A673 (cell line): ENCODE measurements at regions not wholly inside any gene's neighbourhood (a gene's known extent, or its start where the extent isn't known, plus 50 kb on each side); places are given as distances from the start of the nearest gene placed in this dataset.

Experiments
- EZH2 ChIP-seq: fragments of 200-600 bp; sonication (generic); IDR thresholded peaks from 2 replicates; pipeline ENCODE4 v1.6.1; 2017; ENCODE audit warnings: borderline replicate concordance, low read depth, mild to moderate bottlenecking, mixed read lengths, antibody characterized with exemption, low read length; ENCODE audit not compliant: poor library complexity, severe bottlenecking
- TF ChIP-seq, protein P1 (sequence below): fragments of 300-800, 200-600 bp; sonication (generic); conservative IDR thresholded peaks from 2 replicates; pipeline ENCODE4 v1.5.1; 2017; ENCODE audit warnings: low read depth, mild to moderate bottlenecking, antibody characterized with exemption, low read length, moderate library complexity, mixed read lengths

DNA sequence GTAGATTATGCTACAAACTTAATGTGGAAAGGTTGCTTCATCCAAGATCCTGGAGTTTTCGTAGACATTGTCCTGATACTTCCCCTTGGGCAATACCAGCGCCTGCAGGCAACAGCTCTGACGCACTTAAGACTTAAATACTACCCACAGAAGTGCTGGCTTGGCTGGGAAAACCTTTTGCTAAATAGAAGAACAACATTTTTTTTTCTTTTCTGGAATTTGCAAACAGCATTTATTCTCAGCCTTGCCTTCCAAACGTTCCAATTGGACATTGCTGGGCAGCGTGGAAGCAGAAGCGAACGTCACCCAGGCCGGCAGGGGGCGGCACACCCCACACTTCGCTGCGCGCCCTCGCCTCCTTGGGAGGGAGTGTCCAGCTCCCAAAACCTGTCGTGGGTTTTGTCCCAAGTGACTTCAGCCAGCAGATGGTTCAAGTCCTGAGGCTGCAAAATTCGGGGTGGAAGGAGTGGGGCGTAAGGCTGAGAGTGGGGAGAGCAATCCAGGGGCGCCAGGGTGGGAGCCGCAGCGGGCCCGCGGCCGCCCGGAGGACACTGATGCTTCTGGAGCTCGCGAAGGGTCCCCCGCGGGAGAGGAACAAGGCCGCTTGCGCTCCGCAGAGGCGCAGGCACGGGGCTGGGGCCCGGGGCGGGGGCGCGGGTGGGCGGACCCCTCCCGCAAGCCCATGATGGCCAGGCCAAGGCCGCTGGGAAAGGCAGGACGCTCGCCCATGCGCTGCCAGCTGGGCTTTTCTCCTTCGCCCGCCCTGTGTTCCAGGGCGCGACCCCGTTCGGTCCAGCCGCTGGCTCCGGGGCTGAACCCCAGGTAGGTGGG lies 60.8 kb upstream of the MAP3K4 start:
- TF ChIP-seq, protein P1, sequence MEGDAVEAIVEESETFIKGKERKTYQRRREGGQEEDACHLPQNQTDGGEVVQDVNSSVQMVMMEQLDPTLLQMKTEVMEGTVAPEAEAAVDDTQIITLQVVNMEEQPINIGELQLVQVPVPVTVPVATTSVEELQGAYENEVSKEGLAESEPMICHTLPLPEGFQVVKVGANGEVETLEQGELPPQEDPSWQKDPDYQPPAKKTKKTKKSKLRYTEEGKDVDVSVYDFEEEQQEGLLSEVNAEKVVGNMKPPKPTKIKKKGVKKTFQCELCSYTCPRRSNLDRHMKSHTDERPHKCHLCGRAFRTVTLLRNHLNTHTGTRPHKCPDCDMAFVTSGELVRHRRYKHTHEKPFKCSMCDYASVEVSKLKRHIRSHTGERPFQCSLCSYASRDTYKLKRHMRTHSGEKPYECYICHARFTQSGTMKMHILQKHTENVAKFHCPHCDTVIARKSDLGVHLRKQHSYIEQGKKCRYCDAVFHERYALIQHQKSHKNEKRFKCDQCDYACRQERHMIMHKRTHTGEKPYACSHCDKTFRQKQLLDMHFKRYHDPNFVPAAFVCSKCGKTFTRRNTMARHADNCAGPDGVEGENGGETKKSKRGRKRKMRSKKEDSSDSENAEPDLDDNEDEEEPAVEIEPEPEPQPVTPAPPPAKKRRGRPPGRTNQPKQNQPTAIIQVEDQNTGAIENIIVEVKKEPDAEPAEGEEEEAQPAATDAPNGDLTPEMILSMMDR: peak; percentile 95
- no peak for TF ChIP-seq EZH2
